H1 (cell line): ENCODE measurements at regions not wholly inside any gene's neighbourhood (a gene's known extent, or its start where the extent isn't known, plus 50 kb on each side); places are given as distances from the start of the nearest gene placed in this dataset.

Experiments used
- CTCF ChIA-PET: fragments of 300-600 bp; sonication (Branson Sonifier 250); formaldehyde crosslinking; loops from one replicate; lab custom pipeline; 2021; ENCODE audit not compliant: partially characterized antibody; lab: Charles Lee
- POLR2A ChIA-PET: fragments of 300-600 bp; sonication (Branson Sonifier 250); formaldehyde crosslinking; loops from one replicate; lab custom pipeline; 2021; ENCODE audit warnings: inconsistent platforms; ENCODE audit not compliant: partially characterized antibody; lab: Charles Lee
- DNase-seq, 2 experiments: peaks; one replicate each; pipeline versions ENCODE4 v3.0.0 to v3.0.0-alpha.2; 2010 to 2022; ENCODE audit warnings: low spot score in 2 of 2, low read depth in 1 of 2, mixed read lengths in 1 of 2
- FAIRE-seq: peaks from 2 replicates; lab custom pipeline; 2011; peaks lifted over from hg19 to GRCh38; lab: Jason Lieb, UNC
- H2AFZ ChIP-seq: 2 replicates; pipeline ENCODE4 v1.8.1; 2012; ENCODE audit warnings: low read length, inconsistent platforms
- H2AK5ac ChIP-seq: 2 replicates; pipeline ENCODE4 v1.6.1; 2013; ENCODE audit warnings: low read depth, low read length
- H2BK120ac ChIP-seq: replicated peaks from 2 replicates; pipeline ENCODE3; 2013; ENCODE audit warnings: low read depth, low read length, inconsistent platforms
- H2BK12ac ChIP-seq: 2 replicates; pipeline ENCODE4 v1.6.1; 2013; ENCODE audit warnings: low read depth, low read length
- H2BK15ac ChIP-seq: 2 replicates; pipeline ENCODE4 v1.6.1; 2013; ENCODE audit warnings: low read length
- H2BK20ac ChIP-seq: 2 replicates; pipeline ENCODE4 v1.6.1; 2013; ENCODE audit warnings: low read length
- H2BK5ac ChIP-seq: 2 replicates; pipeline ENCODE4 v1.6.1; 2013; ENCODE audit warnings: low read depth, low read length
- H3K14ac ChIP-seq: 2 replicates; pipeline ENCODE4 v1.6.1; 2013; ENCODE audit warnings: inconsistent platforms; ENCODE audit not compliant: insufficient read length
- H3K18ac ChIP-seq: 2 replicates; pipeline ENCODE4 v1.6.1; 2013; ENCODE audit warnings: low read length; ENCODE audit errors: extremely low read depth
- H3K23ac ChIP-seq: 2 replicates; pipeline ENCODE4 v1.6.1; 2013; ENCODE audit warnings: inconsistent platforms; ENCODE audit not compliant: insufficient read length
- H3K23me2 ChIP-seq: 2 replicates; pipeline ENCODE4 v1.6.1; 2013; ENCODE audit warnings: low read depth, low read length
- H3K27ac ChIP-seq: 2 replicates; pipeline ENCODE4 v1.6.1; 2011; ENCODE audit warnings: low read depth, low read length, inconsistent platforms
- H3K27me3 ChIP-seq, 4 experiments: replicated peaks in 1 of 4; 1 replicate in 1 of 4; 2 replicates in 3 of 4; pipeline versions ENCODE4 v1.6.1 to v1.8.1; 2011 to 2013; ENCODE audit warnings: low read length in 3 of 4, mild to moderate bottlenecking in 3 of 4, inconsistent platforms in 2 of 4, mixed read lengths in 2 of 4, moderate library complexity in 1 of 4; ENCODE audit not compliant: control insufficient read depth in 3 of 4, insufficient read depth in 3 of 4; ENCODE audit errors: extremely low read depth in 1 of 4
- H3K36me3 ChIP-seq, 4 experiments: 2 replicates each; pipeline versions ENCODE4 v1.6.1 to v1.8.1; 2011 to 2013; ENCODE audit warnings: mild to moderate bottlenecking in 4 of 4, low read length in 3 of 4, moderate library complexity in 2 of 4, control low read depth in 1 of 4, inconsistent platforms in 1 of 4; ENCODE audit not compliant: insufficient read depth in 4 of 4, control insufficient read depth in 2 of 4
- H3K4ac ChIP-seq: replicated peaks from 2 replicates; pipeline ENCODE3; 2013; ENCODE audit warnings: low read length, low read depth, mixed read lengths, inconsistent platforms; ENCODE audit not compliant: insufficient read length
- H3K4me1 ChIP-seq, 4 experiments: replicated peaks in 1 of 4; 1 replicate in 1 of 4; 2 replicates in 3 of 4; pipeline versions ENCODE4 v1.6.1 to v1.8.1; 2011 to 2013; ENCODE audit warnings: low read length in 3 of 4, inconsistent platforms in 2 of 4, mixed read lengths in 1 of 4; ENCODE audit not compliant: insufficient read depth in 4 of 4, control insufficient read depth in 3 of 4
- H3K4me2 ChIP-seq, 2 experiments: 2 replicates each; pipeline versions ENCODE4 v1.6.1 to v1.8.1; 2011 to 2013; ENCODE audit warnings: low read depth in 2 of 2, low read length in 2 of 2, control low read depth in 1 of 2, inconsistent platforms in 1 of 2, mild to moderate bottlenecking in 1 of 2; ENCODE audit not compliant: insufficient read depth in 1 of 2
- H3K4me3 ChIP-seq, 4 experiments: fragments of 200-600, 300-600 bp in 1 of 4; sonication (generic), shearing (Covaris generic), sonication (Bioruptor Twin) in 1 of 4; 2 replicates each; pipeline versions ENCODE4 v1.5.1 to v1.8.1; 2011 to 2016; ENCODE audit warnings: low read length in 4 of 4, low read depth in 3 of 4, control low read depth in 2 of 4, inconsistent platforms in 2 of 4, mild to moderate bottlenecking in 2 of 4, mixed read lengths in 1 of 4, moderate library complexity in 1 of 4; ENCODE audit not compliant: insufficient read depth in 2 of 4; ENCODE audit errors: extremely low read depth in 1 of 4
- H3K56ac ChIP-seq: replicated peaks from 2 replicates; pipeline ENCODE3; 2013; ENCODE audit warnings: low read depth, mild to moderate bottlenecking, mixed read lengths, low read length, inconsistent platforms; ENCODE audit not compliant: insufficient read length
- H3K79me1 ChIP-seq: 2 replicates; pipeline ENCODE4 v1.6.1; 2013; ENCODE audit warnings: low read depth, low read length, control low read depth
- H3K79me2 ChIP-seq, 2 experiments: 2 replicates each; pipeline versions ENCODE4 v1.6.1 to v1.8.1; 2012 to 2013; ENCODE audit warnings: low read length in 2 of 2, mild to moderate bottlenecking in 2 of 2, inconsistent platforms in 1 of 2; ENCODE audit not compliant: insufficient read depth in 2 of 2, control insufficient read depth in 1 of 2
- H3K9ac ChIP-seq, 4 experiments: replicated peaks in 1 of 4; 1 replicate in 1 of 4; 2 replicates in 3 of 4; pipeline versions ENCODE4 v1.6.1 to v1.8.1; 2011 to 2013; ENCODE audit warnings: low read depth in 3 of 4, low read length in 3 of 4, control low read depth in 2 of 4, mild to moderate bottlenecking in 2 of 4, moderate library complexity in 2 of 4, inconsistent platforms in 1 of 4; ENCODE audit errors: extremely low read depth in 1 of 4
- H3K9me3 ChIP-seq, 2 experiments: 2 replicates each; pipeline versions ENCODE4 v1.6.1 to v1.8.1; 2012 to 2013; ENCODE audit warnings: mild to moderate bottlenecking in 2 of 2, moderate library complexity in 2 of 2, control low read depth in 1 of 2, inconsistent platforms in 1 of 2, low read depth in 1 of 2, low read length in 1 of 2, mixed read lengths in 1 of 2; ENCODE audit not compliant: insufficient read depth in 2 of 2
- H4K20me1 ChIP-seq, 2 experiments: replicated peaks in 1 of 2; 2 replicates each; pipeline versions ENCODE3 to v1.8.1; 2011 to 2013; ENCODE audit warnings: inconsistent platforms in 2 of 2, low read length in 2 of 2, mild to moderate bottlenecking in 1 of 2; ENCODE audit not compliant: insufficient read depth in 2 of 2, control insufficient read depth in 1 of 2
- H4K5ac ChIP-seq: 2 replicates; pipeline ENCODE4 v1.6.1; 2013; ENCODE audit warnings: low read length, low read depth, mixed read lengths, inconsistent platforms; ENCODE audit not compliant: insufficient read length
- H4K8ac ChIP-seq: 2 replicates; pipeline ENCODE4 v1.8.0; 2013; ENCODE audit warnings: mild to moderate bottlenecking, moderate library complexity, low read length, inconsistent platforms; ENCODE audit not compliant: insufficient read depth; ENCODE audit errors: extremely low read depth
- H4K91ac ChIP-seq: replicated peaks from 2 replicates; pipeline ENCODE3; 2013; ENCODE audit warnings: low read length, mixed read lengths, inconsistent platforms; ENCODE audit not compliant: insufficient read length
- CBX5 ChIP-seq: fragments of 300-800, 300-1000 bp; sonication (generic); IDR thresholded peaks from 2 replicates; pipeline ENCODE4 v1.7.1; 2016; ENCODE audit warnings: antibody characterized with exemption, low read length, low read depth
- CBX8 ChIP-seq: fragments of 300-800, 300-1000 bp; sonication (generic); IDR thresholded peaks from 2 replicates; pipeline ENCODE4 v1.7.1; 2016; ENCODE audit warnings: low read depth, low read length, borderline replicate concordance
- CHD1 ChIP-seq: IDR thresholded peaks from 2 replicates; pipeline ENCODE4 v1.6.1; 2012; ENCODE audit warnings: low read depth, low read length, improper control_type of control experiment
- CREB1 ChIP-seq: IDR thresholded peaks from 2 replicates; pipeline ENCODE4 v1.6.1; 2012; ENCODE audit warnings: inconsistent platforms
- EP300 ChIP-seq, 2 experiments: IDR thresholded peaks; 1 replicate in 1 of 2; 2 replicates in 1 of 2; pipeline ENCODE4 v1.6.1; 2011 to 2012; ENCODE audit warnings: low read depth in 2 of 2, low read length in 2 of 2, mild to moderate bottlenecking in 2 of 2, borderline replicate concordance in 1 of 2, inconsistent platforms in 1 of 2, moderate library complexity in 1 of 2
- HDAC2 ChIP-seq, 2 experiments: fragments of 300-600 bp in 1 of 2; sonication (generic) in 1 of 2; IDR thresholded peaks; 2 replicates each; pipeline ENCODE4 v1.6.1; 2011 to 2012; ENCODE audit warnings: low read depth in 2 of 2, low read length in 2 of 2, mild to moderate bottlenecking in 2 of 2, moderate library complexity in 2 of 2, borderline replicate concordance in 1 of 2, inconsistent platforms in 1 of 2
- HDAC6 ChIP-seq: IDR thresholded peaks from one replicate; pipeline ENCODE4 v1.7.1; 2012; ENCODE audit warnings: low read depth, mild to moderate bottlenecking, inconsistent platforms, low read length, moderate library complexity
- JUND ChIP-seq: IDR thresholded peaks from 2 replicates; pipeline ENCODE4 v1.6.1; 2011; ENCODE audit warnings: mild to moderate bottlenecking, improper control_type of control experiment, low read length
- PHF8 ChIP-seq: fragments of 200-600 bp; sonication (generic); conservative IDR thresholded peaks from 2 replicates; pipeline ENCODE4 v1.7.1; 2012; ENCODE audit warnings: low read depth, mild to moderate bottlenecking, inconsistent platforms, low read length, moderate library complexity
- RAD21 ChIP-seq, 2 experiments: IDR thresholded peaks in 1 of 2; conservative IDR thresholded peaks in 1 of 2; 2 replicates each; pipeline ENCODE4 v1.6.1; 2011; ENCODE audit warnings: low read depth in 2 of 2, low read length in 2 of 2, improper control_type of control experiment in 1 of 2, inconsistent platforms in 1 of 2, mild to moderate bottlenecking in 1 of 2, moderate library complexity in 1 of 2
- RFX5 ChIP-seq: IDR thresholded peaks from 2 replicates; pipeline ENCODE4 v1.6.1; 2011; ENCODE audit warnings: low read depth, low read length, improper control_type of control experiment, borderline replicate concordance
- TBP ChIP-seq: IDR thresholded peaks from 2 replicates; pipeline ENCODE4 v1.6.1; 2011; ENCODE audit warnings: low read depth, low read length, improper control_type of control experiment
- USF2 ChIP-seq: IDR thresholded peaks from 2 replicates; pipeline ENCODE4 v1.6.1; 2011; ENCODE audit warnings: low read length, improper control_type of control experiment
- WGBS, 2 experiments: shearing (Covaris generic) in 1 of 2; methylation state at CpG; one replicate each; pipeline versions ENCODE4 v1.1.6 to v1.1.7; 2013 to 2015; ENCODE audit warnings: low lambda C conversion rate in 2 of 2, mixed read lengths in 2 of 2, inconsistent platforms in 1 of 2, low coverage in 1 of 2, missing lambda C conversion rate in 1 of 2; ENCODE audit not compliant: insufficient replicate concordance in 2 of 2, insufficient coverage in 1 of 2, insufficient read length in 1 of 2; ENCODE audit errors: extremely low coverage in 1 of 2, missing lambda C conversion rate in 1 of 2; 5-methylcytosine and 5-hydroxymethylcytosine counted together

GRCh38 chr10:121252756-121253155 lies 345.5 kb downstream of the FGFR2 start:
- no peak overlapping the region for H2BK5ac ChIP-seq
- H4K20me1 ChIP-seq, result no peaks in the 10 kb centered on the region
- no peaks in the 10 kb centered on the region for H3K79me2 ChIP-seq
- no peaks in the 10 kb centered on the region for H3K36me3 ChIP-seq
- FAIRE-seq (no peak), DNase-seq (no peak)
- ChIA-PET POLR2A (interaction anchor here (1.3 kb wide), 1 partner anchor 11 kb away, joined by 3 read pairs; no protein-coding TSS in a partner anchor), CTCF (interaction anchor here (0.6 to 1.3 kb wide), 2 partner anchors 11 to 15 kb away, joined by 3 read pairs; no protein-coding TSS in a partner anchor)
- no peak overlapping the region for H3K4me2 ChIP-seq
- no peak overlapping the region for H4K8ac ChIP-seq
- 100% methylated on average over 2 of the region's 2 CpGs; no CpG with 5 or more reads in 1 of the 2 experiments for WGBS, 2 experiments
- no peak overlapping the region for H3K14ac ChIP-seq
- no peak overlapping the region for H3K18ac ChIP-seq
- no peak overlapping the region for H4K5ac ChIP-seq
- H3K23ac ChIP-seq, result no peak overlapping the region
- no peak overlapping the region for H4K91ac ChIP-seq
- no peaks in the 10 kb centered on the region for H3K9me3 ChIP-seq
- H3K4me3 ChIP-seq, result no peak overlapping the region
- no peak overlapping the region for H2BK12ac ChIP-seq
- no peak overlapping the region for H3K9ac ChIP-seq
- H3K79me1 ChIP-seq, result no peaks in the 10 kb centered on the region
- H3K27ac ChIP-seq, result no peak overlapping the region
- H2BK15ac ChIP-seq, result no peak overlapping the region
- H2AK5ac ChIP-seq, result no peak overlapping the region
- no peak overlapping the region for H2BK20ac ChIP-seq
- H3K56ac ChIP-seq, result no peak overlapping the region
- H3K4ac ChIP-seq, result no peak overlapping the region
- no peak overlapping the region for H2BK120ac ChIP-seq
- no peaks in the 10 kb centered on the region for H3K27me3 ChIP-seq
- H3K23me2 ChIP-seq, result no peaks in the 10 kb centered on the region
- no peak overlapping the region for H2AFZ ChIP-seq
- no peaks in the 10 kb centered on the region for H3K4me1 ChIP-seq
- TF ChIP-seq USF2 (no peak), CREB1 (no peak), CBX8 (no peak), TBP (no peak), CHD1 (no peak), HDAC2 (IDR thresholded peaks at IDR 0.05; ENCODE audit: borderline replicate concordance in 1 of 2, low read depth in 2 of 2, low read length in 2 of 2) (no peak), HDAC6 (no peak), JUND (no peak), PHF8 (no peak), RAD21 (IDR thresholded peaks at IDR 0.05 in 1 of 2, conservative IDR thresholded peaks at IDR 0.05 in 1 of 2; ENCODE audit: low read depth in 2 of 2, low read length in 2 of 2) (no peak), CBX5 (no peak), EP300 (IDR thresholded peaks at IDR 0.05; ENCODE audit: borderline replicate concordance in 1 of 2, low read depth in 2 of 2, low read length in 2 of 2) (no peak), RFX5 (no peak)
